Rectal smooth muscle tissue (tissue), 1 donor: ENCODE measurements at regions not wholly inside any gene's neighbourhood (a gene's known extent, or its start where the extent isn't known, plus 50 kb on each side); places are given as distances from the start of the nearest gene placed in this dataset.

Experiments
- H3K27ac ChIP-seq: one replicate; pipeline ENCODE4 v1.7.0; 2013; ENCODE audit warnings: low read depth, low read length, inconsistent platforms
- H3K27me3 ChIP-seq: one replicate; pipeline ENCODE4 v1.7.0; 2013; ENCODE audit warnings: low read length; ENCODE audit not compliant: control insufficient read depth, insufficient read depth
- H3K36me3 ChIP-seq: one replicate; pipeline ENCODE4 v1.7.0; 2013; ENCODE audit warnings: low read length; ENCODE audit not compliant: control insufficient read depth, insufficient read depth
- H3K4me1 ChIP-seq: one replicate; pipeline ENCODE4 v1.7.0; 2013; ENCODE audit warnings: low read length; ENCODE audit not compliant: control insufficient read depth, insufficient read depth
- H3K4me3 ChIP-seq: one replicate; pipeline ENCODE4 v1.7.0; 2013; ENCODE audit warnings: low read length
- H3K9ac ChIP-seq: one replicate; pipeline ENCODE4 v1.7.0; 2013; ENCODE audit warnings: low read length

GRCh38 chr4:24312261-24312913, 272.0 kb downstream of the DHX15 start:
- Histone ChIP-seq H3K27me3 (no peaks in the 10 kb centered on the region), H3K4me1 (no peaks in the 10 kb centered on the region), H3K4me3 (no peak overlapping the region), H3K36me3 (no peaks in the 10 kb centered on the region), H3K27ac (no peak overlapping the region), H3K9ac (no peak overlapping the region)

- H3K27me3 ChIP-seq: no peaks in the 10 kb centered on the region
- H3K27ac ChIP-seq: no peak overlapping the region
- no peak overlapping the region for H3K9ac ChIP-seq
- H3K4me3 ChIP-seq: no peak overlapping the region
- H3K4me1 ChIP-seq: no peaks in the 10 kb centered on the region
- no peaks in the 10 kb centered on the region for H3K36me3 ChIP-seq
These were observed 280.4 kb downstream of the DHX15 start for GRCh38 chr4:24303926-24304325.

- no peak overlapping the region for H3K9ac ChIP-seq
- no peak overlapping the region for H3K27ac ChIP-seq
- no peak overlapping the region for H3K4me3 ChIP-seq
- H3K27me3 ChIP-seq: no peaks in the 10 kb centered on the region
- H3K36me3 ChIP-seq: no peaks in the 10 kb centered on the region
- no peaks in the 10 kb centered on the region for H3K4me1 ChIP-seq
These were observed 285.4 kb downstream of the DHX15 start for GRCh38 chr4:24298911-24299310.

GRCh38 chr4:24287096-24287495, 297.3 kb downstream of the DHX15 start:
- H3K36me3 ChIP-seq: no peaks in the 10 kb centered on the region
- H3K9ac ChIP-seq: no peak overlapping the region
- no peaks in the 10 kb centered on the region for H3K27me3 ChIP-seq
- H3K4me1 ChIP-seq: no peaks in the 10 kb centered on the region
- H3K27ac ChIP-seq: no peak overlapping the region
- no peak overlapping the region for H3K4me3 ChIP-seq

GRCh38 chr4:24285759-24286158, 298.6 kb downstream of the DHX15 start:
- Histone ChIP-seq H3K4me1 (no peaks in the 10 kb centered on the region), H3K27me3 (no peaks in the 10 kb centered on the region), H3K36me3 (no peaks in the 10 kb centered on the region)

GRCh38 chr4:24282446-24282845, 301.9 kb downstream of the DHX15 start:
- Histone ChIP-seq H3K36me3 (no peaks in the 10 kb centered on the region), H3K9ac (no peak overlapping the region), H3K4me1 (no peaks in the 10 kb centered on the region), H3K4me3 (no peak overlapping the region), H3K27ac (no peak overlapping the region), H3K27me3 (no peaks in the 10 kb centered on the region)

More at GRCh38 chr4:24285759-24286158, 298.6 kb downstream of the DHX15 start:
- Histone ChIP-seq H3K9ac (no peak overlapping the region), H3K27ac (no peak overlapping the region), H3K4me3 (no peak overlapping the region)

- Histone ChIP-seq H3K36me3 (no peaks in the 10 kb centered on the region), H3K9ac (no peak overlapping the region), H3K27me3 (no peaks in the 10 kb centered on the region), H3K27ac (no peak overlapping the region), H3K4me3 (no peak overlapping the region), H3K4me1 (no peaks in the 10 kb centered on the region)
These were observed 304.4 kb downstream of the DHX15 start for GRCh38 chr4:24279911-24280375.

- Histone ChIP-seq H3K36me3 (no peaks in the 10 kb centered on the region), H3K4me3 (no peak overlapping the region), H3K9ac (no peak overlapping the region), H3K27ac (no peak overlapping the region), H3K27me3 (no peaks in the 10 kb centered on the region), H3K4me1 (no peaks in the 10 kb centered on the region)
These were observed 304.9 kb downstream of the DHX15 start for GRCh38 chr4:24279469-24279868.

GRCh38 chr4:24278693-24279092, 305.7 kb downstream of the DHX15 start:
- Histone ChIP-seq H3K4me3 (no peak overlapping the region), H3K9ac (no peak overlapping the region), H3K4me1 (no peaks in the 10 kb centered on the region), H3K36me3 (no peaks in the 10 kb centered on the region), H3K27me3 (no peaks in the 10 kb centered on the region), H3K27ac (no peak overlapping the region)

GRCh38 chr4:24274381-24274941, 309.9 kb downstream of the DHX15 start:
- Histone ChIP-seq H3K4me1 (no peaks in the 10 kb centered on the region), H3K27ac (no peak overlapping the region)

GRCh38 chr4:24273136-24273535, 311.2 kb downstream of the DHX15 start:
- Histone ChIP-seq H3K9ac (no peak overlapping the region), H3K4me3 (no peak overlapping the region), H3K4me1 (no peaks in the 10 kb centered on the region), H3K27me3 (no peaks in the 10 kb centered on the region), H3K36me3 (no peaks in the 10 kb centered on the region), H3K27ac (no peak overlapping the region)

More at GRCh38 chr4:24274381-24274941, 309.9 kb downstream of the DHX15 start:
- Histone ChIP-seq H3K9ac (no peak overlapping the region), H3K4me3 (no peak overlapping the region), H3K27me3 (no peaks in the 10 kb centered on the region), H3K36me3 (no peaks in the 10 kb centered on the region)

GRCh38 chr4:24266951-24267722, 317.2 kb downstream of the DHX15 start:
- H3K27me3 ChIP-seq: no peaks in the 10 kb centered on the region
- no peaks in the 10 kb centered on the region for H3K36me3 ChIP-seq
- H3K27ac ChIP-seq: no peak overlapping the region
- no peak overlapping the region for H3K4me3 ChIP-seq
- no peak overlapping the region for H3K9ac ChIP-seq
- no peaks in the 10 kb centered on the region for H3K4me1 ChIP-seq
